ENCODE measurements at regions not wholly inside any gene's neighbourhood (a gene's known extent, or its start where the extent isn't known, plus 50 kb on each side); places are given as distances from the start of the nearest gene placed in this dataset.
A peak's percentile ranks its signal among the peaks of the same experiment; 100 is the strongest.

- DNase-seq (ENCODE audit: low read depth, low spot score), result no peak
- no peak overlapping the region for H3K4me2 ChIP-seq (ENCODE audit: control insufficient read depth, extremely low read depth, insufficient read depth, low read depth, low read length)
Measured at GRCh38 chr12:86647800-86648199, 391.6 kb upstream of the MGAT4C start.

DNA sequence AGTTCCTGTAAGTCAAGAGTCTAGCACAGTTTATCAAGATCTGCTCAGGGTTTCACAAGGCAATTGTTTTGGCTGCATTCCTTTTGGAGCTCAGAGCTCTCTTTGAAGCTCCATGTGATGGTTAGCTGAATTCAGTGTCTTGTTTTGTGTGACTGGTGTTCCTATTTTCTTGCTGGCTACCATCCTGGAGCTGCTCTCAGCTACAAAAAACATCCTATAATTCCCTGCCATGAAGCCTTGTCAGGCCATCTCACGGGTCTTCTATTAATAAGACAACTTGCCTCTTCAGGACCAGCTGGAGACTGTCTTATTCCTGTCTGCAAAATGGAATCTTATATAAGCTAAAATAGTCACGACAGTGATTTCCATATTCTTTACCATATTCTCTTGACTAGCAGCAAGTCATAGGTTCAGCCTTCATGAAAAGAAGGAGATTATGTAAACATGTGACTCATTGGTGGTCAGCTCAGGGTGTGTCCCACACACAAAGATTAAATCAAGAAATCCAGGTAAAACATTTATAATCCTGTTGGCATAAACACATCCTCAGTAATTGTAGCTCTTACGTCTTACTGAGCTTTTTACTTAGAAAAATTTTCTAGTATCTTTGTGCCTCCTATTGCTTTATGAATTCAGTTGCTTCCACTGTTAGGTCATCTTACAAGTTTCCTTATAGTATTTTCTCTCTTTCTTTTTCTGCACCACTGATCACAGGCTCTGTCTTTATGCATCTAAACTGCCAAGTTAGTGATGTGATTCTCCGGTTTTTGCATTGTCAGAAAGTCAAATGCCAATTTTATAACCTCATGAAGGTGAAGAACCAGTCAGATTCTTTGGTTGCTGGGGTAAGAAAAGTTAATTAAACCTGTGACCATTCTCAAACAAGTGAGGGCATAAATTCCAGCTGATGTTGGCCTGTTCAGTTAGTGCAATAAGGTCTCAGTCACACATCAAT, 378.5 kb upstream of the MGAT4C start:
- H3K79me2 ChIP-seq (ENCODE audit: control insufficient read depth, insufficient read depth, low read length), result no peaks in the 10 kb centered on the region
- H3K27ac ChIP-seq (ENCODE audit: control insufficient read depth, insufficient read depth, low read length), result no peak overlapping the region
- TF ChIP-seq EZH2 (IDR thresholded peaks at IDR 0.05; ENCODE audit: low read length) (no peak), CTCF (optimal IDR thresholded peaks at IDR 0.05 in 1 of 3, IDR thresholded peaks at IDR 0.05 in 1 of 3, conservative IDR thresholded peaks at IDR 0.05 in 1 of 3; ENCODE audit: extremely low read depth in 1 of 3, insufficient read depth in 2 of 3, low read length in 3 of 3) (no peak)
- DNase-seq (ENCODE audit: low read depth, low spot score) (peak; percentile 5), FAIRE-seq (no peak)
- no peak overlapping the region for H3K9ac ChIP-seq (ENCODE audit: control insufficient read depth, extremely low read depth, insufficient read depth, low read length)
- no peak overlapping the region for H3K4me3 ChIP-seq (ENCODE audit: control insufficient read depth in 2 of 3, extremely low read depth in 1 of 3, insufficient read depth in 2 of 3, low read depth in 1 of 3, low read length in 3 of 3)
- no peak overlapping the region for H3K4me2 ChIP-seq (ENCODE audit: control insufficient read depth, extremely low read depth, insufficient read depth, low read depth, low read length)
- H3K36me3 ChIP-seq (ENCODE audit: control insufficient read depth in 2 of 2, extremely low read depth in 1 of 2, insufficient read depth in 2 of 2, low read length in 2 of 2), result no peaks in the 10 kb centered on the region
- no peak overlapping the region for H2AFZ ChIP-seq (ENCODE audit: control insufficient read depth, low read length)
- no peaks in the 10 kb centered on the region for H3K9me1 ChIP-seq (ENCODE audit: control insufficient read depth, extremely low read depth, insufficient read depth, low read length)
- H3K9me3 ChIP-seq (ENCODE audit: control insufficient read depth, low read depth, low read length), result no peaks in the 10 kb centered on the region
- dilution Hi-C loops (cut with MboI; ENCODE audit: extremely low pct_ligation_motif_present, low sequenced_read_pairs), result no loop called here
- H4K20me1 ChIP-seq (ENCODE audit: control insufficient read depth, extremely low read depth, insufficient read depth, low read length), result no peaks in the 10 kb centered on the region
- H3K4me1 ChIP-seq (ENCODE audit: control insufficient read depth, extremely low read depth, insufficient read depth, low read length), result peaks cover 7% of the 10 kb centered on the region
- H3K27me3 ChIP-seq (ENCODE audit: control insufficient read depth, extremely low read depth, insufficient read depth, low read length), result no peaks in the 10 kb centered on the region

More at GRCh38 chr12:86647800-86648199, 391.6 kb upstream of the MGAT4C start:
- FAIRE-seq, result no peak
- Histone ChIP-seq H4K20me1 (ENCODE audit: control insufficient read depth, extremely low read depth, insufficient read depth, low read length) (no peaks in the 10 kb centered on the region), H3K4me3 (ENCODE audit: control insufficient read depth in 2 of 3, extremely low read depth in 1 of 3, insufficient read depth in 2 of 3, low read depth in 1 of 3, low read length in 3 of 3) (no peak overlapping the region), H3K9me1 (ENCODE audit: control insufficient read depth, extremely low read depth, insufficient read depth, low read length) (no peaks in the 10 kb centered on the region), H3K79me2 (ENCODE audit: control insufficient read depth, insufficient read depth, low read length) (no peaks in the 10 kb centered on the region), H3K27me3 (ENCODE audit: control insufficient read depth, extremely low read depth, insufficient read depth, low read length) (no peaks in the 10 kb centered on the region), H2AFZ (ENCODE audit: control insufficient read depth, low read length) (no peak overlapping the region), H3K4me1 (ENCODE audit: control insufficient read depth, extremely low read depth, insufficient read depth, low read length) (no peaks in the 10 kb centered on the region), H3K27ac (ENCODE audit: control insufficient read depth, insufficient read depth, low read length) (no peak overlapping the region), H3K36me3 (ENCODE audit: control insufficient read depth in 2 of 2, extremely low read depth in 1 of 2, insufficient read depth in 2 of 2, low read length in 2 of 2) (no peaks in the 10 kb centered on the region), H3K9me3 (ENCODE audit: control insufficient read depth, low read depth, low read length) (no peaks in the 10 kb centered on the region), H3K9ac (ENCODE audit: control insufficient read depth, extremely low read depth, insufficient read depth, low read length) (no peak overlapping the region)
- dilution Hi-C loops (cut with MboI; ENCODE audit: extremely low pct_ligation_motif_present, low sequenced_read_pairs), result no loop called here
- TF ChIP-seq EZH2 (IDR thresholded peaks at IDR 0.05; ENCODE audit: low read length) (no peak), CTCF (optimal IDR thresholded peaks at IDR 0.05 in 1 of 3, IDR thresholded peaks at IDR 0.05 in 1 of 3, conservative IDR thresholded peaks at IDR 0.05 in 1 of 3; ENCODE audit: extremely low read depth in 1 of 3, insufficient read depth in 2 of 3, low read length in 3 of 3) (no peak)

Measured in keratinocyte (primary cell).